ENCODE measurements at regions not wholly inside any gene's neighbourhood (a gene's known extent, or its start where the extent isn't known, plus 50 kb on each side); places are given as distances from the start of the nearest gene placed in this dataset.

GRCh38 chr2:120518819-120519218 lies 172.9 kb downstream of the INHBB start:
- TF ChIP-seq CTCF (IDR thresholded peaks at IDR 0.05; ENCODE audit: control extremely low read depth in 1 of 3, insufficient read depth in 1 of 3, low read depth in 1 of 3, low read length in 3 of 3) (no peak), MAFK (IDR thresholded peaks at IDR 0.05; ENCODE audit: low read depth, low read length) (no peak), POLR2AphosphoS5 (IDR thresholded peaks at IDR 0.05; ENCODE audit: low read depth, low read length) (no peak), POLR2A (IDR thresholded peaks at IDR 0.05; ENCODE audit: control extremely low read depth in 1 of 2, low read depth in 2 of 2, low read length in 2 of 2) (no peak), JUND (IDR thresholded peaks at IDR 0.05; ENCODE audit: low read length) (no peak), EP300 (IDR thresholded peaks at IDR 0.05; ENCODE audit: borderline replicate concordance in 1 of 2, low read depth in 2 of 2, low read length in 2 of 2) (no peak), USF2 (IDR thresholded peaks at IDR 0.05; ENCODE audit: low read length) (no peak), ATF2 (IDR thresholded peaks at IDR 0.05; ENCODE audit: low read length) (no peak), GABPA (IDR thresholded peaks at IDR 0.05; ENCODE audit: borderline replicate concordance, insufficient read depth, low read length) (no peak), SP1 (IDR thresholded peaks at IDR 0.05; ENCODE audit: low read depth, low read length) (no peak), TAF1 (IDR thresholded peaks at IDR 0.05; ENCODE audit: low read depth, low read length) (no peak)
